ENCODE measurements at regions not wholly inside any gene's neighbourhood (a gene's known extent, or its start where the extent isn't known, plus 50 kb on each side); places are given as distances from the start of the nearest gene placed in this dataset.

- H3K4me1 ChIP-seq (replicated peaks in 1 of 2): no peaks in the 10 kb centered on the region
- no peak for DNase-seq
- no peak for TF ChIP-seq CTCF (IDR thresholded peaks at IDR 0.05)
- no peak for TF ChIP-seq POLR2A (IDR thresholded peaks at IDR 0.05)
- no peaks in the 10 kb centered on the region for H3K36me3 ChIP-seq (replicated peaks in 1 of 2)
- H3K27ac ChIP-seq: no peak overlapping the region
- H3K27me3 ChIP-seq: peaks cover 24% of the 10 kb centered on the region
- intact Hi-C loops (cut with DNase I): no loop called here
- H3K9me3 ChIP-seq (replicated peaks in 1 of 3): no peaks in the 10 kb centered on the region
- no peak overlapping the region for H3K4me3 ChIP-seq
- 45 to 79% (median 70%) methylated on average over 3 of the region's 3 CpGs for WGBS, 4 donors
Observed at GRCh38 chrX:9188117-9188516, 154.2 kb upstream of the FAM9B start.

GRCh38 chrX:9189286-9189685 is 155.4 kb upstream of the FAM9B start:
- no peak for DNase-seq
- Histone ChIP-seq H3K27ac (no peak overlapping the region), H3K36me3 (replicated peaks in 1 of 2) (no peaks in the 10 kb centered on the region), H3K4me1 (replicated peaks in 1 of 2) (no peaks in the 10 kb centered on the region), H3K9me3 (replicated peaks in 1 of 3) (no peaks in the 10 kb centered on the region), H3K27me3 (peaks cover 24% of the 10 kb centered on the region), H3K4me3 (no peak overlapping the region)
- TF ChIP-seq POLR2A (IDR thresholded peaks at IDR 0.05) (no peak), CTCF (IDR thresholded peaks at IDR 0.05) (no peak)
- 42 to 79% (median 66%) methylated on average over 9 of the region's 9 CpGs for WGBS, 4 donors
- intact Hi-C loops (cut with DNase I): no loop called here

- no peak for DNase-seq
- intact Hi-C loops (cut with DNase I): no loop called here
- Histone ChIP-seq H3K4me1 (replicated peaks in 1 of 2) (no peaks in the 10 kb centered on the region), H3K27me3 (peaks cover 21% of the 10 kb centered on the region), H3K27ac (no peak overlapping the region), H3K4me3 (no peak overlapping the region), H3K36me3 (replicated peaks in 1 of 2) (no peaks in the 10 kb centered on the region), H3K9me3 (replicated peaks in 1 of 3) (no peaks in the 10 kb centered on the region)
- TF ChIP-seq POLR2A (IDR thresholded peaks at IDR 0.05) (no peak), CTCF (IDR thresholded peaks at IDR 0.05) (no peak)
- 81 to 91% (median 82%) methylated on average over 5 of the region's 5 CpGs for WGBS, 4 donors
Observed at GRCh38 chrX:9191392-9191791, 157.5 kb upstream of the FAM9B start.

- no peak for DNase-seq
- no peak overlapping the region for H3K4me3 ChIP-seq
- no peaks in the 10 kb centered on the region for H3K4me1 ChIP-seq (replicated peaks in 1 of 2)
- no peak overlapping the region for H3K27ac ChIP-seq
- intact Hi-C loops (cut with DNase I): no loop called here
- no peaks in the 10 kb centered on the region for H3K9me3 ChIP-seq (replicated peaks in 1 of 3)
- H3K27me3 ChIP-seq: no peaks in the 10 kb centered on the region
- 47 to 57% (median 52%) methylated on average over 3 to 4 of the region's 4 CpGs for WGBS, 4 donors
- TF ChIP-seq POLR2A (IDR thresholded peaks at IDR 0.05) (no peak), CTCF (IDR thresholded peaks at IDR 0.05) (no peak)
- H3K36me3 ChIP-seq (replicated peaks in 1 of 2): no peaks in the 10 kb centered on the region
Observed at GRCh38 chrX:9195199-9195880, 161.4 kb upstream of the FAM9B start.

Data from adrenal gland (tissue), 9 donors.